HAP-1 (cell line): ENCODE measurements at regions not wholly inside any gene's neighbourhood (a gene's known extent, or its start where the extent isn't known, plus 50 kb on each side); places are given as distances from the start of the nearest gene placed in this dataset.

ENCODE experiments used
- DNase-seq, 2 experiments: peaks; one replicate each; pipeline ENCODE4 v3.0.0-alpha.2; 2016 to 2020; ENCODE audit warnings: low spot score in 2 of 2
- H3K27me3 ChIP-seq: fragments of 250-450 bp; sonication (Bioruptor Pico); 2 replicates; pipeline ENCODE4 v1.5.1; 2020; ENCODE audit warnings: low read depth, mild to moderate bottlenecking, moderate library complexity
- H3K36me3 ChIP-seq: fragments of 250-450 bp; sonication (Bioruptor Pico); replicated peaks from 2 replicates; pipeline ENCODE4 v1.5.1; 2020; ENCODE audit warnings: mild to moderate bottlenecking
- H3K4me1 ChIP-seq: fragments of 250-450 bp; sonication (Bioruptor Pico); 2 replicates; pipeline ENCODE4 v1.5.1; 2020; ENCODE audit warnings: mild to moderate bottlenecking
- H3K4me3 ChIP-seq: fragments of 250-450 bp; sonication (Bioruptor Pico); 2 replicates; pipeline ENCODE4 v1.5.1; 2020; ENCODE audit warnings: mild to moderate bottlenecking, moderate library complexity
- H3K9me3 ChIP-seq: fragments of 250-450 bp; sonication (Bioruptor Pico); 2 replicates; pipeline ENCODE4 v1.5.1; 2020; ENCODE audit warnings: mild to moderate bottlenecking, moderate library complexity
- in situ Hi-C: fragments of 300-500 bp; cut with MboI; formaldehyde crosslinking; loops from 3 replicates; pipeline ENCODE4 v1.14.3; 2020; ENCODE audit warnings: low sequenced_read_pairs, inconsistent platforms, mixed read lengths

DNA sequence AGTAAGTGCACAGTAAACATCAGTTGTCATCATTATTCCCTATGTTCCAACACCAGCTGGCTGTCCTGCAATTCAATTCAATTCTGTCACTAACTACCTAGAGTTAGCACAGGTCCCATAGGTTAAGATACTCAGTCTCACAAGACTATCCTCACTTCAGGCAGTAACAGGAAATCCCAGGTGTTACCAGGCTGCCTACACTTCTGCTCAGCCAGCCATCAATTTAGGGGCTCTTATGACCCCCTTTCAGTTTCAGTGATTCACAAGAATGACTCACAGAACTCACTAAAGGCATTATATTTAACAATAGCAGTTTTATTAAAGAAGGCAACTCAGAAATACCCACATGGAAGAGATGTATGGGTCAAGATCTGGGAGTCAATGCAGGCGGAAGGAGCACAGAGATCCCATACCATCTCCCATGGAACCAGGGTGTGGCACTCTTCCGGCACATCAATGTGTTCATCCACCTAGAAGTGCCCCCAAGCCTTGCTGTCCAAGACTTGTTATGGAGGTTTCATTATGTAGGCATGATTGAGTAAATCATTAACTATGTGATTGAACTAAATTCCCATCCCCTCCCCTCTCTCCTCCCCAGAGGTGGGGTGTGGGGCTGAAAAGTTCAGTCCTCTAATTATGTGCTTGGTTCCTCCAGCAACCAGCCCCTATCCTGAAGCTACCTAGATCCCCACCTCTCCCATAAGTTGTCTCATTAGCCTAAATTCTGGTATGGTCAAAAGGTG, 120.8 kb upstream of the WSCD2 start:
- Histone ChIP-seq H3K4me3 (no peak overlapping the region), H3K4me1 (no peaks in the 10 kb centered on the region), H3K27me3 (peaks cover 5% of the 10 kb centered on the region), H3K9me3 (no peaks in the 10 kb centered on the region), H3K36me3 (no peaks in the 10 kb centered on the region)
- in situ Hi-C loops = no loop called here
- no peak for DNase-seq

DNA sequence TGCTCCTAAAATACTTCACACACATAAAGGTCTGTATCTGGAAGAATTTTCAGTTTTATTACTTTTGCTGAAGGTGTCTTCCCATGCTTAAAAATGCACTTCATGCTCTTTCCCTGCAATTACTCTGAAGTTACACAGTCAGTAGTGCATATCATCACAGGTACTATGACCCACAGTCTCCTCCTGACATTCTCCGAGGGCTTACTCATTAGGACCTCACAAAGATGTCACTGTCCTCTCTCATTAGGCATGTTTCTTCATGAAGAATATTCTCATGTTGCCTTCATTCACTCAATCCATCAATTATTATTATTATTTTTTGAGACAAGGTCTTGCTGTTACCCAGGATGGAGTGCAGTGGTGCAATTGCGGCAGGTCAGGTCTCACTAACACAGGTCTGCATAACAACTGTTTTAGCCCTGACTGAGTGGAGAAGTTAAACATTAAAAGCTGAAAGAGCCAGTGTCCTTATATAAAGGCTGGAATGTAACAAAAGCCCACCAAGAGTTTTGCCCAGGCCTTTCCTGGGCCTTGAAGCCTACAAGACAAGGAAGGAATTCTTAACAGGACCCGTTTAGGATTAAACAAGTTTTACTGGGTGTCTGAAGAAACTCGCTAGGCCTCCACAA, 119.5 kb upstream of the WSCD2 start:
- H3K36me3 ChIP-seq = no peaks in the 10 kb centered on the region
- H3K4me3 ChIP-seq = no peak overlapping the region
- in situ Hi-C loops = no loop called here

GRCh38 chr12:108016022-108016564, 113.0 kb upstream of the WSCD2 start:
- Histone ChIP-seq H3K9me3 (no peaks in the 10 kb centered on the region), H3K36me3 (no peaks in the 10 kb centered on the region), H3K27me3 (peaks cover under 1% of the 10 kb centered on the region; the same call in 1 of the 2 replicates), H3K4me3 (no peak overlapping the region), H3K4me1 (no peaks in the 10 kb centered on the region)
- DNase-seq = no peak
- in situ Hi-C loops = no loop called here

More for the DNA sequence above, 119.5 kb upstream of the WSCD2 start:
- no peak for DNase-seq
- H3K9me3 ChIP-seq = no peaks in the 10 kb centered on the region
- H3K27me3 ChIP-seq = peaks cover 5% of the 10 kb centered on the region
- no peaks in the 10 kb centered on the region for H3K4me1 ChIP-seq

DNA sequence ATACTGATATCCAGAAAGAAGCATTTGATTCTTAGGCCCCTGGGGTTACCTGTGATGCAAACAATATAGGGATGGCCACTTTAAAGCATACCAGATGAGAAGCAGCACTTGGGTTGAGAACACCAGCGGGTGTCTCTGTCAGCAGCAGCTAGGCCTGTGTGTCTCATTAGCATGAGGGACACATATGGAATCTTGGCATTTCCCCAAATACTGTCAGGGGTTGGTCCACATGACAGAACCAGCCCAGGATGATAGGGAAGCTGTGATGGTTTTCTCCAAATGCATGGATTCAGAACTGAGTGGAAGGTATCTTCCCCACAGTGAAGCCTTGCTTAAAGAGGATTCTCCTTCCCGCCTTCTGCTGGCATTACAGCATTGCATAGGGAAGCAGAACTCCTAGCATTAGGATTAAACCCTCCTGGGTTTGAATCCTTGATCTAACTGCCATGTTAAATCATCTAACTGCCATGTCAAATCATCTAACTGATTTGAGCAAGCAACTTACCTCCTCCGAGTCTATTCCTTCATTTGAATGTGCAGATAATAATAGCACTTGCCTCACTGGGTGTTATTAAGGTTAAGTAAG, 111.5 kb upstream of the WSCD2 start:
- H3K9me3 ChIP-seq = no peaks in the 10 kb centered on the region
- H3K4me1 ChIP-seq = no peaks in the 10 kb centered on the region
- no peaks in the 10 kb centered on the region for H3K27me3 ChIP-seq
- no peak for DNase-seq
- H3K36me3 ChIP-seq = no peaks in the 10 kb centered on the region
- in situ Hi-C loops = no loop called here
- no peak overlapping the region for H3K4me3 ChIP-seq

DNA sequence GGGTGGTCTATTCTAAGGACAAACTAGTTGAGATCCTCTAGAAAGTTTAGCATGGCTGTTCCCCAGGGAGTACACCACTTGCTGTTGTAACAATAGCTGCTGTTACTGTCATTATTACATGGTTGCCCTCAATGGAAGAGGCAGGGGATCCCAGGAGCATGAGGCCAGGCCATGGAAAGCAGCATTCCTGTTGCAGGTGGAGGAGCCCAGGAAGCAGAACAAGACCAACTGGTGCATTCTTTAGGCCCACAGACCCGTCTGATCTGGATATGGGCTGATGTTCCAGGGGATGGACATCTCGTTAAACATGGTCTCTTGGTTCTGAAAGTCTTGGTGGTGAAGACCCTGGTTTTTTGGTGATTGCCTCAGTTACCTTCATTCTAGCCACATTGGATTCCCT, 109.2 kb upstream of the WSCD2 start:
- H3K27me3 ChIP-seq = no peaks in the 10 kb centered on the region
- H3K4me3 ChIP-seq = no peak overlapping the region
- no peaks in the 10 kb centered on the region for H3K9me3 ChIP-seq
- no peaks in the 10 kb centered on the region for H3K36me3 ChIP-seq
- H3K4me1 ChIP-seq = no peaks in the 10 kb centered on the region
- no peak for DNase-seq
- in situ Hi-C loops = no loop called here

GRCh38 chr12:108021141-108021540, 107.9 kb upstream of the WSCD2 start:
- in situ Hi-C loops = no loop called here
- no peak overlapping the region for H3K4me3 ChIP-seq
- no peaks in the 10 kb centered on the region for H3K36me3 ChIP-seq
- H3K27me3 ChIP-seq = no peaks in the 10 kb centered on the region
- no peak for DNase-seq
- H3K9me3 ChIP-seq = no peaks in the 10 kb centered on the region
- no peaks in the 10 kb centered on the region for H3K4me1 ChIP-seq

DNA sequence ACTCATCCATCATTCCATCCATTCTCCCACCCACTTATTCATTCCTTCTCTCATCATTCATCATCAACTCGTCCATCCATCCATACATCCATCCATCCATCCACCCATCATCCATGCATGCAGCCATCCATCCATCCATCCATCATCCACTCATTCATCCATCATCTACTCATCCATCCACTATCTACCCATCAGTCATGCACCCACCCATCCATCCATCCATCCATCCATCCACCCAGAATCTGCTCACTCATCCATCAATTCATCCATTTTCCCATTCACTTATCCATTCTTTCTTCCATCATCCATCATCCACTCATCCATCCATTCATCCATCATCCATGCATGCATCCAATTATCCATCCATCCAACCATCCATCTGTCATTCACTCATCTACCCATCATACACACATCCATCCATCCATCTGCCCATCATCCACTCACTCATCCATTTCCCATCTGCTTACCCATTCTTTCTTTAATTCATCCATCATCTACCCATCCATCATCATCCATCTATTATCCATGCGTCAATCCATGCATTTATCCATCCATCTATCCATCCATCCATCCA, 107.1 kb upstream of the WSCD2 start:
- Histone ChIP-seq H3K4me1 (no peaks in the 10 kb centered on the region), H3K9me3 (no peaks in the 10 kb centered on the region), H3K36me3 (no peaks in the 10 kb centered on the region), H3K27me3 (no peaks in the 10 kb centered on the region), H3K4me3 (no peak overlapping the region)
- in situ Hi-C loops = no loop called here
- DNase-seq = no peak

DNA sequence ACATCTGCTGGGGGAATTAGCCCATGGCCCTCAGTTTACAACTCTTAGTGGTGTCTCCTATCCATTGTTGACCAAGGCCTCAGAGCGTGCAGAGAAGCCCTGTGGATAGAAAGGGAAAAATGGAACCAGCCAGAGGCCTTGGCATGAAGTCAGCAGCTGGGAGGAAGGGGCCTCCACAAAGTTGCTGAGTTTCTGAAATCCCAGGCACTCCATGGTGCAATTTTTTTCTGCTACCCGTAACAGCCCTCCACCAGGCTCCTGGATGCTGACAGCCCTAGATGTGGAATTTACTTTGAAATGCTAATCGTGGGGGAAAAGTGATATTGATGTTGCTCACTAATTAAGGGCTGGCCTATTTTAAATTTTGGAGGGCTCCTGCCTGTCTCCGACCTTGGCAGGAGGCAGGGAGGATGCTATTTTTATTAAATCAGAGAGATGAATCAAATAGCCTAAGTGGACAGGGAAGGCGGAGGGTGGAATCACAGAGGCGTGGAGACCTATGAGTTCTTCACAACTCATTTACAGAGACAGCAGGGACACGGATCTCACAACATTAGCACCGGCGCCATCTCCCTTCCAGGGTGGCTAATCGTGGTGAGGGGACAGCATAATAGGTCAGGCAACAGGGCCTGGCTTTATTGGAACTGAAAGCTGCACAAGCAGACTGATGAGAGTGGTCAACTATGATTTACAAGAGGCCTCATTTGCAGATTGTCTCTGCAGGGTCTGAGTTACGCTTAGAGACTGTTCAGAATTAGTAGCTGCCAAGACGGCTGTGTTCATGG, 99.8 kb upstream of the WSCD2 start:
- Histone ChIP-seq H3K4me1 (no peaks in the 10 kb centered on the region), H3K36me3 (no peaks in the 10 kb centered on the region), H3K9me3 (no peaks in the 10 kb centered on the region), H3K27me3 (no peaks in the 10 kb centered on the region), H3K4me3 (no peak overlapping the region)
- no peak for DNase-seq
- in situ Hi-C loops = no loop called here

DNA sequence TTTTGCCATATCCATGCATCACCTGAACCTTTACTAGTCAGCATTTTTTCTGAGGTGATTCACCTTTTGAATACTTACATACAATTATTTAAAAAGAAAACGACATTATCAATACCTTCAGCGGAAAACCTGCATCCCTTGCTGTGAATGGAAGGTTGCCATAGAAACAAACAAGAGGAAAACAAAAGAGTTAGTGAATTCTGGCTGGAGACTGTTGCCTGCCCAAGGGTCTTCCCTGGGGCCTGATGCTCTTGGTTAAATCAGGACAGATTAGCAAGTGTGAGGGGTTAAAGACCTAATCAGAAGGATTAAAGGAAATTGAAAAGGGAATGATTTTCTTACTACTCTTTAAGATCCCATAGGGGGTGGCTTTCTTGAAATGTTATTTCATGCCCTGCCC, 96.0 kb upstream of the WSCD2 start:
- H3K27me3 ChIP-seq = no peaks in the 10 kb centered on the region
- no peaks in the 10 kb centered on the region for H3K36me3 ChIP-seq
- no peaks in the 10 kb centered on the region for H3K4me1 ChIP-seq
- DNase-seq = no peak
- in situ Hi-C loops = no loop called here
- no peak overlapping the region for H3K4me3 ChIP-seq
- H3K9me3 ChIP-seq = no peaks in the 10 kb centered on the region

DNA sequence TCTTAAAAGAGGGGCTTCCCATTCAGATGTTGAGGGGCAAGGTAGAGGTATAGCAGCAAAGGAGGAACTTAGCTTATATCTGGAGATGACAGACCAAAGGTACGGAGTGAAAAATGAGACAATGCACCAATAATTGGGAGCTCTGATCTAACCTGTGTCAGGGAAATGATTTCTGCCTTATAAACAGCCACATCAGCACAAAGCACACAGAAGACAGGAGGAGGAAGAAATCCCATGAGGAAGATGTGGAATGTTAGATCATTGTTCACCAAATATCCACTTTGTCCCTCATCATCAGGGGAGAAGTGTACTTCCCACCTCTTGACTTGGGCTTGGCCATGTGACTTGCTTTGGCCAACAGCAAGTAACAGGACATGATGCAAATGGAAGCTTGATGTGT, 93.7 kb upstream of the WSCD2 start:
- no peaks in the 10 kb centered on the region for H3K4me1 ChIP-seq
- no peaks in the 10 kb centered on the region for H3K9me3 ChIP-seq
- H3K4me3 ChIP-seq = no peak overlapping the region
- H3K36me3 ChIP-seq = no peaks in the 10 kb centered on the region
- in situ Hi-C loops = no loop called here
- no peak for DNase-seq
- peaks cover 4% of the 10 kb centered on the region; the same call in 1 of the 2 replicates for H3K27me3 ChIP-seq

- no peak for DNase-seq
- in situ Hi-C loops = no loop called here
- H3K9me3 ChIP-seq = no peaks in the 10 kb centered on the region
- H3K27me3 ChIP-seq = peaks cover 4% of the 10 kb centered on the region; the same call in 1 of the 2 replicates
- no peaks in the 10 kb centered on the region for H3K4me1 ChIP-seq
- H3K4me3 ChIP-seq = no peak overlapping the region
- H3K36me3 ChIP-seq = no peaks in the 10 kb centered on the region
These were observed 91.1 kb upstream of the WSCD2 start for GRCh38 chr12:108037960-108038359.

GRCh38 chr12:108039794-108040193, 89.3 kb upstream of the WSCD2 start:
- Histone ChIP-seq H3K36me3 (no peaks in the 10 kb centered on the region), H3K27me3 (peaks cover 4% of the 10 kb centered on the region; the same call in 1 of the 2 replicates), H3K4me3 (no peak overlapping the region), H3K4me1 (no peaks in the 10 kb centered on the region), H3K9me3 (no peaks in the 10 kb centered on the region)
- in situ Hi-C loops = no loop called here
- no peak for DNase-seq

DNA sequence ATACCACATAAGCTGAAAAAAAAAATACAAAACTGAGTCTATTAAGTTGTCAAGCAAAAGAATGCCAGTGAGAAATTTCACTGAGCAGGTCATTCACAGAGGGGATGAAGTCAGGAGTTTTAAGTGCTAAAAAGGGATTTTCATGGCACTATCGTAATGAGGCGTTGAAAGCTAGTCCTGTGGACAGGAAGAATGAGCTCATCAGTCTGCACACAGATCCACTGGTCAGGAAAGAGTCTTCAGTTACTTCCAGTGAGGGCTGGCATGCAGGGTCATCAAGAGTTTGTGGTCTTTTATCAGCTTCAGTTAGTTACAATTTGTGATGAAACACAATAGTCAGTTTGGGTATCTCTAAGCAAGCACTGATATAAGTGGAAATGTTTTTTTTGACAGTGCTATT, 88.1 kb upstream of the WSCD2 start:
- in situ Hi-C loops = no loop called here

More for the DNA sequence above, 88.1 kb upstream of the WSCD2 start:
- Histone ChIP-seq H3K9me3 (no peaks in the 10 kb centered on the region), H3K36me3 (no peaks in the 10 kb centered on the region), H3K4me3 (no peak overlapping the region), H3K27me3 (peaks cover 4% of the 10 kb centered on the region; the same call in 1 of the 2 replicates), H3K4me1 (no peaks in the 10 kb centered on the region)
- DNase-seq = no peak
